ENCODE measurements at regions not wholly inside any gene's neighbourhood (a gene's known extent, or its start where the extent isn't known, plus 50 kb on each side); places are given as distances from the start of the nearest gene placed in this dataset.

DNA sequence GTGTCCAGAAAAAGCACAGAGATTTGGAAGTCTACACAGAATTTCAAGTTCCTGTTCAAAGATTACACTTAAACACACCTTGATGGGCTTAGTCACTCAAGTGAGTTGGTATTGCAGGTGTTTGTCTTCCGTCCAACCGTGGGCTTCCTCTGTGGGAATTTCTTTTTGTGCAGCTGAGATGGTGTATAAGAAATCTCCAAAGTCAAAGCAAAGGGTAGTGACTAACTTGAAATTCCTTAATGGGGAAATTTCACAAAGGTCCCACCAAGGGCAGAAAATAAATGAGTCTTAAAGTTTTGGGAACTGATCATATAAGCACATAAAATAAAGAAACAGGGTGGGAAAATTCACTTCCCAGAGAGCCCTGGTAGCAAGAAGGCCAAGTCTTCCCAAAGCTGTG, 102.0 kb upstream of the TNFAIP3 start:
- H3K36me3 ChIP-seq (ENCODE audit: control insufficient read depth in 4 of 4, insufficient read depth in 3 of 4, low read depth in 1 of 4, low read length in 3 of 4): no peaks in the 10 kb centered on the region
- H3K4me1 ChIP-seq (ENCODE audit: control insufficient read depth in 4 of 4, insufficient read depth in 4 of 4, low read length in 3 of 4): no peaks in the 10 kb centered on the region
- DNase-seq (ENCODE audit: low spot score): no peak
- no peak overlapping the region for H3K9ac ChIP-seq (ENCODE audit: low read depth in 1 of 2, low read length in 2 of 2)
- no peak overlapping the region for H3K27ac ChIP-seq (ENCODE audit: low read depth in 1 of 2, low read length in 2 of 2)
- no peaks in the 10 kb centered on the region for H3K27me3 ChIP-seq (ENCODE audit: control insufficient read depth in 4 of 4, insufficient read depth in 4 of 4, low read length in 3 of 4)
- TF ChIP-seq, protein P1, sequence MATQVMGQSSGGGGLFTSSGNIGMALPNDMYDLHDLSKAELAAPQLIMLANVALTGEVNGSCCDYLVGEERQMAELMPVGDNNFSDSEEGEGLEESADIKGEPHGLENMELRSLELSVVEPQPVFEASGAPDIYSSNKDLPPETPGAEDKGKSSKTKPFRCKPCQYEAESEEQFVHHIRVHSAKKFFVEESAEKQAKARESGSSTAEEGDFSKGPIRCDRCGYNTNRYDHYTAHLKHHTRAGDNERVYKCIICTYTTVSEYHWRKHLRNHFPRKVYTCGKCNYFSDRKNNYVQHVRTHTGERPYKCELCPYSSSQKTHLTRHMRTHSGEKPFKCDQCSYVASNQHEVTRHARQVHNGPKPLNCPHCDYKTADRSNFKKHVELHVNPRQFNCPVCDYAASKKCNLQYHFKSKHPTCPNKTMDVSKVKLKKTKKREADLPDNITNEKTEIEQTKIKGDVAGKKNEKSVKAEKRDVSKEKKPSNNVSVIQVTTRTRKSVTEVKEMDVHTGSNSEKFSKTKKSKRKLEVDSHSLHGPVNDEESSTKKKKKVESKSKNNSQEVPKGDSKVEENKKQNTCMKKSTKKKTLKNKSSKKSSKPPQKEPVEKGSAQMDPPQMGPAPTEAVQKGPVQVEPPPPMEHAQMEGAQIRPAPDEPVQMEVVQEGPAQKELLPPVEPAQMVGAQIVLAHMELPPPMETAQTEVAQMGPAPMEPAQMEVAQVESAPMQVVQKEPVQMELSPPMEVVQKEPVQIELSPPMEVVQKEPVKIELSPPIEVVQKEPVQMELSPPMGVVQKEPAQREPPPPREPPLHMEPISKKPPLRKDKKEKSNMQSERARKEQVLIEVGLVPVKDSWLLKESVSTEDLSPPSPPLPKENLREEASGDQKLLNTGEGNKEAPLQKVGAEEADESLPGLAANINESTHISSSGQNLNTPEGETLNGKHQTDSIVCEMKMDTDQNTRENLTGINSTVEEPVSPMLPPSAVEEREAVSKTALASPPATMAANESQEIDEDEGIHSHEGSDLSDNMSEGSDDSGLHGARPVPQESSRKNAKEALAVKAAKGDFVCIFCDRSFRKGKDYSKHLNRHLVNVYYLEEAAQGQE (IDR thresholded peaks at IDR 0.05): no peak
- TF ChIP-seq HNF4G (IDR thresholded peaks at IDR 0.05) (no peak), TAF1 (conservative IDR thresholded peaks at IDR 0.05) (no peak), RAD21 (IDR thresholded peaks at IDR 0.05) (no peak), YY1 (IDR thresholded peaks at IDR 0.05) (no peak), FOXA2 (IDR thresholded peaks at IDR 0.05) (no peak), SP1 (IDR thresholded peaks at IDR 0.05) (no peak), JUND (IDR thresholded peaks at IDR 0.05) (no peak), EGR1 (IDR thresholded peaks at IDR 0.05; ENCODE audit: low read depth in 2 of 2) (no peak), NR2F2 (IDR thresholded peaks at IDR 0.05) (no peak), GABPA (IDR thresholded peaks at IDR 0.05 in 1 of 2, conservative IDR thresholded peaks at IDR 0.05 in 1 of 2) (no peak), HNF4A (conservative IDR thresholded peaks at IDR 0.05) (no peak), RXRA (IDR thresholded peaks at IDR 0.05) (no peak), FOXA1 (IDR thresholded peaks at IDR 0.05) (no peak)
- TF ChIP-seq, protein P2, sequence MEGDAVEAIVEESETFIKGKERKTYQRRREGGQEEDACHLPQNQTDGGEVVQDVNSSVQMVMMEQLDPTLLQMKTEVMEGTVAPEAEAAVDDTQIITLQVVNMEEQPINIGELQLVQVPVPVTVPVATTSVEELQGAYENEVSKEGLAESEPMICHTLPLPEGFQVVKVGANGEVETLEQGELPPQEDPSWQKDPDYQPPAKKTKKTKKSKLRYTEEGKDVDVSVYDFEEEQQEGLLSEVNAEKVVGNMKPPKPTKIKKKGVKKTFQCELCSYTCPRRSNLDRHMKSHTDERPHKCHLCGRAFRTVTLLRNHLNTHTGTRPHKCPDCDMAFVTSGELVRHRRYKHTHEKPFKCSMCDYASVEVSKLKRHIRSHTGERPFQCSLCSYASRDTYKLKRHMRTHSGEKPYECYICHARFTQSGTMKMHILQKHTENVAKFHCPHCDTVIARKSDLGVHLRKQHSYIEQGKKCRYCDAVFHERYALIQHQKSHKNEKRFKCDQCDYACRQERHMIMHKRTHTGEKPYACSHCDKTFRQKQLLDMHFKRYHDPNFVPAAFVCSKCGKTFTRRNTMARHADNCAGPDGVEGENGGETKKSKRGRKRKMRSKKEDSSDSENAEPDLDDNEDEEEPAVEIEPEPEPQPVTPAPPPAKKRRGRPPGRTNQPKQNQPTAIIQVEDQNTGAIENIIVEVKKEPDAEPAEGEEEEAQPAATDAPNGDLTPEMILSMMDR (IDR thresholded peaks at IDR 0.05; ENCODE audit: low read depth, low read length, missing input control): no peak
- TF ChIP-seq, protein P3, sequence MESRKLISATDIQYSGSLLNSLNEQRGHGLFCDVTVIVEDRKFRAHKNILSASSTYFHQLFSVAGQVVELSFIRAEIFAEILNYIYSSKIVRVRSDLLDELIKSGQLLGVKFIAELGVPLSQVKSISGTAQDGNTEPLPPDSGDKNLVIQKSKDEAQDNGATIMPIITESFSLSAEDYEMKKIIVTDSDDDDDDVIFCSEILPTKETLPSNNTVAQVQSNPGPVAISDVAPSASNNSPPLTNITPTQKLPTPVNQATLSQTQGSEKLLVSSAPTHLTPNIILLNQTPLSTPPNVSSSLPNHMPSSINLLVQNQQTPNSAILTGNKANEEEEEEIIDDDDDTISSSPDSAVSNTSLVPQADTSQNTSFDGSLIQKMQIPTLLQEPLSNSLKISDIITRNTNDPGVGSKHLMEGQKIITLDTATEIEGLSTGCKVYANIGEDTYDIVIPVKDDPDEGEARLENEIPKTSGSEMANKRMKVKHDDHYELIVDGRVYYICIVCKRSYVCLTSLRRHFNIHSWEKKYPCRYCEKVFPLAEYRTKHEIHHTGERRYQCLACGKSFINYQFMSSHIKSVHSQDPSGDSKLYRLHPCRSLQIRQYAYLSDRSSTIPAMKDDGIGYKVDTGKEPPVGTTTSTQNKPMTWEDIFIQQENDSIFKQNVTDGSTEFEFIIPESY (IDR thresholded peaks at IDR 0.05): no peak
- TF ChIP-seq, protein P4, sequence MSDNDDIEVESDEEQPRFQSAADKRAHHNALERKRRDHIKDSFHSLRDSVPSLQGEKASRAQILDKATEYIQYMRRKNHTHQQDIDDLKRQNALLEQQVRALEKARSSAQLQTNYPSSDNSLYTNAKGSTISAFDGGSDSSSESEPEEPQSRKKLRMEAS (IDR thresholded peaks at IDR 0.05): no peak
- TF ChIP-seq, protein P5, sequence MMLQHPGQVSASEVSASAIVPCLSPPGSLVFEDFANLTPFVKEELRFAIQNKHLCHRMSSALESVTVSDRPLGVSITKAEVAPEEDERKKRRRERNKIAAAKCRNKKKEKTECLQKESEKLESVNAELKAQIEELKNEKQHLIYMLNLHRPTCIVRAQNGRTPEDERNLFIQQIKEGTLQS (IDR thresholded peaks at IDR 0.05): no peak
- H3K4me3 ChIP-seq (ENCODE audit: low read depth in 1 of 3, low read length in 3 of 3): no peak overlapping the region
- 85% methylated on average over 2 of the region's 2 CpGs for WGBS
- no peaks in the 10 kb centered on the region for H3K9me3 ChIP-seq (ENCODE audit: control insufficient read depth in 4 of 4, low read length in 3 of 4)
